Gastrocnemius medialis (tissue), 4 donors: ENCODE measurements at regions not wholly inside any gene's neighbourhood (a gene's known extent, or its start where the extent isn't known, plus 50 kb on each side); places are given as distances from the start of the nearest gene placed in this dataset.

Experiments
- ATAC-seq, 2 donors: fragments of 150-250 bp; one replicate each; pipeline ENCODE4 v1.9.1; 2016
- DNase-seq, 2 donors: peaks; one replicate each; pipeline ENCODE4 v3.0.0-alpha.2; 2019
- H3K27ac ChIP-seq, 4 donors: fragments of 200-600 bp; sonication (generic); 1 replicate in 1 of 4; 2 replicates in 3 of 4; pipeline ENCODE4 v1.5.1; 2016 to 2018; ENCODE audit warnings: mild to moderate bottlenecking in 2 of 4, moderate library complexity in 1 of 4
- H3K27me3 ChIP-seq, 3 donors: fragments of 200-600 bp; sonication (generic) in 2 of 3; 1 replicate in 1 of 3; 2 replicates in 2 of 3; pipeline versions ENCODE4 v1.5.1 to v1.6.0; 2016 to 2019; ENCODE audit warnings: mild to moderate bottlenecking in 1 of 3, moderate library complexity in 1 of 3
- H3K36me3 ChIP-seq, 2 donors: fragments of 200-600 bp; sonication (generic) in 1 of 2; one replicate each; pipeline ENCODE4 v1.5.1; 2017 to 2018
- H3K4me1 ChIP-seq, 2 donors: fragments of 200-600 bp; sonication (generic) in 1 of 2; one replicate each; pipeline ENCODE4 v1.5.1; 2016 to 2017; ENCODE audit warnings: mild to moderate bottlenecking in 2 of 2
- H3K4me3 ChIP-seq, 4 donors: fragments of 200-600 bp; sonication (generic) in 3 of 4; 1 replicate in 1 of 4; 2 replicates in 3 of 4; pipeline ENCODE4 v1.5.1; 2016 to 2019; ENCODE audit warnings: mild to moderate bottlenecking in 2 of 4
- H3K9me3 ChIP-seq, 3 donors: fragments of 200-600 bp; sonication (generic) in 2 of 3; 1 replicate in 1 of 3; 2 replicates in 2 of 3; pipeline ENCODE4 v1.5.1; 2016 to 2019
- CTCF ChIP-seq, 5 experiments: fragments of 450-650 bp in 3 of 5; fragments of 200-600 bp in 2 of 5; sonication (generic) in 2 of 5; IDR thresholded peaks in 4 of 5; conservative IDR thresholded peaks in 1 of 5; 1 replicate in 4 of 5; 2 replicates in 1 of 5; pipeline ENCODE4 v1.5.1; 2016 to 2019; ENCODE audit warnings: antibody characterized with exemption in 5 of 5, mild to moderate bottlenecking in 3 of 5, moderate library complexity in 3 of 5
- POLR2A ChIP-seq, 2 donors: fragments of 450-650 bp; IDR thresholded peaks; one replicate each; pipeline ENCODE4 v1.6.1; 2017; ENCODE audit warnings: antibody characterized with exemption in 2 of 2, mild to moderate bottlenecking in 2 of 2, moderate library complexity in 2 of 2
- in situ Hi-C, 4 donors: fragments of 200-750 bp; cut with MboI; loops; one replicate each; pipeline versions ENCODE4 v1.15.0 to v1.8.0; 2017; ENCODE audit warnings: low sequenced_read_pairs in 4 of 4
- intact Hi-C: fragments of 100-400 bp; cut with DNase I; formaldehyde crosslinking; loops from one replicate; pipeline ENCODE4 v1.15.1; 2023; ENCODE audit warnings: low total_unique reads

- intact Hi-C loops = no loop called here
- no peak overlapping the region for H3K4me3 ChIP-seq
- no peak overlapping the region for H3K27ac ChIP-seq
- DNase-seq (no peak), ATAC-seq (no peak)
- H3K27me3 ChIP-seq = no peaks in the 10 kb centered on the region
- TF ChIP-seq POLR2A (IDR thresholded peaks at IDR 0.05) (no peak), CTCF (IDR thresholded peaks at IDR 0.05 in 4 of 5, conservative IDR thresholded peaks at IDR 0.05 in 1 of 5) (no peak)
- no peaks in the 10 kb centered on the region for H3K9me3 ChIP-seq
- no peaks in the 10 kb centered on the region for H3K36me3 ChIP-seq
- no peaks in the 10 kb centered on the region for H3K4me1 ChIP-seq
- in situ Hi-C loops = no loop called here
These were observed 386.5 kb downstream of the GRIN2B start for GRCh38 chr12:13594731-13595514.

- H3K27ac ChIP-seq = no peak overlapping the region
- no peak for ATAC-seq
- in situ Hi-C loops = no loop called here
These were observed 389.1 kb downstream of the GRIN2B start for GRCh38 chr12:13592063-13592942.

GRCh38 chr12:13591488-13591887 lies 389.9 kb downstream of the GRIN2B start:
- no peak overlapping the region for H3K27ac ChIP-seq

More at GRCh38 chr12:13592063-13592942, 389.1 kb downstream of the GRIN2B start:
- intact Hi-C loops = no loop called here
- Histone ChIP-seq H3K4me1 (no peaks in the 10 kb centered on the region), H3K36me3 (no peaks in the 10 kb centered on the region), H3K4me3 (no peak overlapping the region), H3K9me3 (no peaks in the 10 kb centered on the region), H3K27me3 (no peaks in the 10 kb centered on the region)
- TF ChIP-seq POLR2A (IDR thresholded peaks at IDR 0.05) (no peak), CTCF (IDR thresholded peaks at IDR 0.05 in 4 of 5, conservative IDR thresholded peaks at IDR 0.05 in 1 of 5) (no peak)
- DNase-seq = no peak

GRCh38 chr12:13591059-13591458 lies 390.3 kb downstream of the GRIN2B start:
- Histone ChIP-seq H3K9me3 (no peaks in the 10 kb centered on the region), H3K4me1 (no peaks in the 10 kb centered on the region), H3K4me3 (no peak overlapping the region), H3K27me3 (no peaks in the 10 kb centered on the region), H3K36me3 (no peaks in the 10 kb centered on the region), H3K27ac (no peak overlapping the region)
- in situ Hi-C loops (no loop called here), intact Hi-C loops (no loop called here)
- ATAC-seq = no peak
- DNase-seq = no peak
- TF ChIP-seq POLR2A (IDR thresholded peaks at IDR 0.05) (no peak), CTCF (IDR thresholded peaks at IDR 0.05 in 4 of 5, conservative IDR thresholded peaks at IDR 0.05 in 1 of 5) (no peak)

More at GRCh38 chr12:13591488-13591887, 389.9 kb downstream of the GRIN2B start:
- no peak for TF ChIP-seq POLR2A (IDR thresholded peaks at IDR 0.05)
- TF ChIP-seq CTCF (IDR thresholded peaks at IDR 0.05 in 4 of 5, conservative IDR thresholded peaks at IDR 0.05 in 1 of 5) = no peak
- in situ Hi-C loops = no loop called here
- H3K9me3 ChIP-seq = no peaks in the 10 kb centered on the region
- ATAC-seq (no peak), DNase-seq (no peak)
- intact Hi-C loops = no loop called here
- no peaks in the 10 kb centered on the region for H3K36me3 ChIP-seq
- no peak overlapping the region for H3K4me3 ChIP-seq
- H3K4me1 ChIP-seq = no peaks in the 10 kb centered on the region
- no peaks in the 10 kb centered on the region for H3K27me3 ChIP-seq
